ENCODE measurements at regions not wholly inside any gene's neighbourhood (a gene's known extent, or its start where the extent isn't known, plus 50 kb on each side); places are given as distances from the start of the nearest gene placed in this dataset.

DNA sequence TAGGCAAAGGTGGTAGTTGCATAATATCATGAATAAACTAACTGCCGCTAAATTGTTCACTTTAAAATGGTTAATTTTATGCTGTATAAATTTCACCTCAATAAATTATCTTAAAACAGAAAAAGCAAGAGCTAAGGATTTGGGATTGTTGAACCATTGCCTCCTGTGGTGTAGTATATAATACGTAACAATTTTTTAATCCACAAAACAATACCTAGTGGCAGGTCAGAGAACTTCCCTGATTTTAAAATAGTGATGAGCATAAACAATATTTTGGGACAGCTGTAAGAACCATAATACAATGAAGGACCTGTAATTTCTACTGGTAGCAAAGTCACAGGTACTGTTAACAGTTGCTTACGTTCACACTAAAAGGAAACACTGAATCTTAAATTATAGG, 161.9 kb upstream of the PRNP start:
- Histone ChIP-seq H3K9ac (ENCODE audit: low read length) (no peak overlapping the region), H3K36me3 (ENCODE audit: control insufficient read depth in 1 of 2, insufficient read depth in 2 of 2, low read length in 2 of 2) (no peaks in the 10 kb centered on the region), H3K27ac (ENCODE audit: low read depth, low read length) (no peak overlapping the region), H2AFZ (ENCODE audit: low read depth, low read length, poor library complexity, severe bottlenecking) (no peak overlapping the region), H3K9me3 (ENCODE audit: control insufficient read depth in 1 of 2, insufficient read depth in 1 of 2, low read depth in 1 of 2, low read length in 2 of 2) (no peaks in the 10 kb centered on the region), H3K27me3 (ENCODE audit: insufficient read depth, low read length) (no peaks in the 10 kb centered on the region), H3K4me1 (ENCODE audit: control insufficient read depth in 1 of 2, insufficient read depth in 2 of 2, low read length in 2 of 2) (no peaks in the 10 kb centered on the region), H3K4me2 (ENCODE audit: low read length) (no peak overlapping the region), H3K4me3 (replicated peaks in 1 of 2; ENCODE audit: low read depth in 1 of 2, low read length in 2 of 2) (no peak overlapping the region), H4K20me1 (ENCODE audit: insufficient read depth) (no peaks in the 10 kb centered on the region), H3K79me2 (ENCODE audit: insufficient read depth, low read length) (no peaks in the 10 kb centered on the region), H3K9me2 (ENCODE audit: insufficient read depth) (no peaks in the 10 kb centered on the region)
- ChIA-PET POLR2A (no interaction called here), CTCF (no interaction called here), RAD21 (ENCODE audit: low non-redundant PET in 1 of 2, low total read pairs in 2 of 2, uncharacterized antibody in 2 of 2, unreplicated experiment in 2 of 2) (no interaction called here)
- intact Hi-C loops (cut with micrococcal nuclease) = no loop called here
- BruUV-seq (replicated peaks) = no TSS peak
- no peak for ATAC-seq
- no peak for DNase-seq (ENCODE audit: low read depth, low spot score)
- TF ChIP-seq, protein P1, sequence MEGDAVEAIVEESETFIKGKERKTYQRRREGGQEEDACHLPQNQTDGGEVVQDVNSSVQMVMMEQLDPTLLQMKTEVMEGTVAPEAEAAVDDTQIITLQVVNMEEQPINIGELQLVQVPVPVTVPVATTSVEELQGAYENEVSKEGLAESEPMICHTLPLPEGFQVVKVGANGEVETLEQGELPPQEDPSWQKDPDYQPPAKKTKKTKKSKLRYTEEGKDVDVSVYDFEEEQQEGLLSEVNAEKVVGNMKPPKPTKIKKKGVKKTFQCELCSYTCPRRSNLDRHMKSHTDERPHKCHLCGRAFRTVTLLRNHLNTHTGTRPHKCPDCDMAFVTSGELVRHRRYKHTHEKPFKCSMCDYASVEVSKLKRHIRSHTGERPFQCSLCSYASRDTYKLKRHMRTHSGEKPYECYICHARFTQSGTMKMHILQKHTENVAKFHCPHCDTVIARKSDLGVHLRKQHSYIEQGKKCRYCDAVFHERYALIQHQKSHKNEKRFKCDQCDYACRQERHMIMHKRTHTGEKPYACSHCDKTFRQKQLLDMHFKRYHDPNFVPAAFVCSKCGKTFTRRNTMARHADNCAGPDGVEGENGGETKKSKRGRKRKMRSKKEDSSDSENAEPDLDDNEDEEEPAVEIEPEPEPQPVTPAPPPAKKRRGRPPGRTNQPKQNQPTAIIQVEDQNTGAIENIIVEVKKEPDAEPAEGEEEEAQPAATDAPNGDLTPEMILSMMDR (IDR thresholded peaks at IDR 0.05 in 2 of 3, conservative IDR thresholded peaks at IDR 0.05 in 1 of 3; ENCODE audit: borderline replicate concordance in 1 of 3, insufficient read depth in 1 of 3, low read depth in 2 of 3, low read length in 2 of 3) = peak in 1 of 3 experiments; percentile 38; a peak in 2 of 6 replicates
- no peak for TF ChIP-seq POLR2AphosphoS5 (IDR thresholded peaks at IDR 0.05; ENCODE audit: low read depth, low read length)

DNA sequence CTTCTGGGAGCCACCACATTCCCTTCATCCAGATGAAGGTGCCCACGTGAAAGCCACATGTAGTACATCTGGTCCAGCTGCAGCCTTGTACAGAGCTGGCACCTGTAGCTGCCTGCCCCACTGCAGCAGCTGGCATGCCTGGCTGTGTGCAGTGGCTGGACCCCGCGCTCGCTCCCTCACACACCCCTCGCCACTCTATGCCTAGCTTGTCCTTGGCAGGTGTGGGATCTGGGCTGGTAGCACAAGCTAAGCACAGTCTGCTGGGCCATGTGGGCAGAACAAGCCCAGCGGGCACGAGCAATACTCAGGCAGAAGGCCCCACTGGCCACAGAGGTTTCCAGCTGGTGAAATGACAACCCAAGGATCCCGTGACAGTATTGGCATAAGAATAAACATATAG, 163.9 kb upstream of the PRNP start:
- H3K79me2 ChIP-seq (ENCODE audit: insufficient read depth, low read length) = no peaks in the 10 kb centered on the region
- no peak overlapping the region for H3K27ac ChIP-seq (ENCODE audit: low read depth, low read length)
- ChIA-PET CTCF (no interaction called here), RAD21 (ENCODE audit: low non-redundant PET in 1 of 2, low total read pairs in 2 of 2, uncharacterized antibody in 2 of 2, unreplicated experiment in 2 of 2) (no interaction called here), POLR2A (no interaction called here)
- H3K27me3 ChIP-seq (ENCODE audit: insufficient read depth, low read length) = no peaks in the 10 kb centered on the region
- no peaks in the 10 kb centered on the region for H3K9me2 ChIP-seq (ENCODE audit: insufficient read depth)
- no peak overlapping the region for H3K4me2 ChIP-seq (ENCODE audit: low read length)
- H3K9me3 ChIP-seq (ENCODE audit: control insufficient read depth in 1 of 2, insufficient read depth in 1 of 2, low read depth in 1 of 2, low read length in 2 of 2) = no peaks in the 10 kb centered on the region
- H4K20me1 ChIP-seq (ENCODE audit: insufficient read depth) = no peaks in the 10 kb centered on the region
- TF ChIP-seq EGR1 (IDR thresholded peaks at IDR 0.05; ENCODE audit: low read depth) = no peak
- H3K4me1 ChIP-seq (ENCODE audit: control insufficient read depth in 1 of 2, insufficient read depth in 2 of 2, low read length in 2 of 2) = no peaks in the 10 kb centered on the region
- no peak overlapping the region for H2AFZ ChIP-seq (ENCODE audit: low read depth, low read length, poor library complexity, severe bottlenecking)
- H3K36me3 ChIP-seq (ENCODE audit: control insufficient read depth in 1 of 2, insufficient read depth in 2 of 2, low read length in 2 of 2) = no peaks in the 10 kb centered on the region
- no peak overlapping the region for H3K9ac ChIP-seq (ENCODE audit: low read length)
- H3K4me3 ChIP-seq (replicated peaks in 1 of 2; ENCODE audit: low read depth in 1 of 2, low read length in 2 of 2) = no peak overlapping the region
- DNase-seq (ENCODE audit: low read depth, low spot score) (no peak), ATAC-seq (no peak)
- intact Hi-C loops (cut with micrococcal nuclease) = no loop called here
- BruUV-seq (replicated peaks) = no TSS peak
